ENCODE measurements at regions not wholly inside any gene's neighbourhood (a gene's known extent, or its start where the extent isn't known, plus 50 kb on each side); places are given as distances from the start of the nearest gene placed in this dataset.

- no peak for TF ChIP-seq EZH2 (IDR thresholded peaks at IDR 0.05; ENCODE audit: borderline replicate concordance, insufficient read depth, low read depth, low read length, poor library complexity, severe bottlenecking)
- TF ChIP-seq CTCF (IDR thresholded peaks at IDR 0.05) = no peak
Measured at GRCh38 chr5:166188501-166189325, 2102.7 kb upstream of the WWC1 start.
